ENCODE measurements at regions not wholly inside any gene's neighbourhood (a gene's known extent, or its start where the extent isn't known, plus 50 kb on each side); places are given as distances from the start of the nearest gene placed in this dataset.

DNA sequence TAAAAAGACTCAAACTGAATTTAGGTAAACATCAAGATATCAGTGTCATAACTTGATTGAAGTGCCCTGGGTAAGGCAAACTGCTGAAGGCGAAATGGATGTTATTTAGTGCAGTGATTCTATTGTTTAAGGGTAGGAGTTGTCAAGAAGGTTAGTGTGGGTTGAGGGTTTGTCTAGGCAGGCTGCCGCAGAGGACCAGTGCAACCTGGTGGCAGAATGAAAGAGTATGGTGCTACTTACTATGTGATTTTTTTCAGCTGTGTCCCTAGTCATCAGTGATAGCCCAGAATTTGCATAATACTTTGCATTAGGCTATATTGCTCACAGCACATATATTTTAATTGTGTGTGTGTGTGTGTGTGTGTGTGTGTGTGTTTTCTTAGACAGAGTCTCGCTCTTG lies 1127.0 kb downstream of the GALC start:
- Mint-ChIP-seq H3K36me3 (ENCODE audit: insufficient read depth) (no peaks in the 10 kb centered on the region), H3K4me3 (ENCODE audit: low read depth) (no peak overlapping the region), H3K9me3 (ENCODE audit: low read depth) (peaks cover 3% of the 10 kb centered on the region), H3K27me3 (no peaks in the 10 kb centered on the region), H3K4me1 (ENCODE audit: low read depth) (peaks cover 2% of the 10 kb centered on the region), H3K27ac (no peak overlapping the region)
- DNase-seq (ENCODE audit: low spot score, unreplicated experiment), result no peak
- TF ChIP-seq, protein P1, sequence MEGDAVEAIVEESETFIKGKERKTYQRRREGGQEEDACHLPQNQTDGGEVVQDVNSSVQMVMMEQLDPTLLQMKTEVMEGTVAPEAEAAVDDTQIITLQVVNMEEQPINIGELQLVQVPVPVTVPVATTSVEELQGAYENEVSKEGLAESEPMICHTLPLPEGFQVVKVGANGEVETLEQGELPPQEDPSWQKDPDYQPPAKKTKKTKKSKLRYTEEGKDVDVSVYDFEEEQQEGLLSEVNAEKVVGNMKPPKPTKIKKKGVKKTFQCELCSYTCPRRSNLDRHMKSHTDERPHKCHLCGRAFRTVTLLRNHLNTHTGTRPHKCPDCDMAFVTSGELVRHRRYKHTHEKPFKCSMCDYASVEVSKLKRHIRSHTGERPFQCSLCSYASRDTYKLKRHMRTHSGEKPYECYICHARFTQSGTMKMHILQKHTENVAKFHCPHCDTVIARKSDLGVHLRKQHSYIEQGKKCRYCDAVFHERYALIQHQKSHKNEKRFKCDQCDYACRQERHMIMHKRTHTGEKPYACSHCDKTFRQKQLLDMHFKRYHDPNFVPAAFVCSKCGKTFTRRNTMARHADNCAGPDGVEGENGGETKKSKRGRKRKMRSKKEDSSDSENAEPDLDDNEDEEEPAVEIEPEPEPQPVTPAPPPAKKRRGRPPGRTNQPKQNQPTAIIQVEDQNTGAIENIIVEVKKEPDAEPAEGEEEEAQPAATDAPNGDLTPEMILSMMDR (IDR thresholded peaks at IDR 0.05; ENCODE audit: unreplicated experiment), result no peak

DNA sequence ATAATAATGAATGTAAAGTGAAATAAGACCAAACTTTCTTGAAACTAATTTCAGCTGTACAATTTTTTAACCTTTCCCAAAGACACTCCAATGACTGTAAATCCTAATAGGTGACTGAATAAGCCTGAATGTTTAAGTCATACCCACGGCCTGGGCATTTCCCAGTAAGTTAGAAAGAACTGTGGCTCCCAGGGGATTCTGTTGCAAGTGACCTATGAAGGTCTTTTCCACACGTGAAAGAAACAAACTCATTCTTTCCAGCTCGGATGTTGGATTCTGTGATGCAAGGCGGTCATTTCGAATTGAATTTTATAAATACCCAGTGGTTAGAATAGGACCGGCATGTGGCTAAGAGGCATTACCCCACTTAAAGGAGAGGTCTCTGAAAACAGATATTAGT lies 1134.4 kb downstream of the GALC start:
- Mint-ChIP-seq H3K27ac (no peak overlapping the region), H3K4me1 (ENCODE audit: low read depth) (peaks cover 7% of the 10 kb centered on the region), H3K27me3 (no peaks in the 10 kb centered on the region), H3K36me3 (ENCODE audit: insufficient read depth) (no peaks in the 10 kb centered on the region), H3K4me3 (ENCODE audit: low read depth) (no peak overlapping the region), H3K9me3 (ENCODE audit: low read depth) (no peaks in the 10 kb centered on the region)
- TF ChIP-seq, protein P1 (IDR thresholded peaks at IDR 0.05; ENCODE audit: unreplicated experiment), result no peak
- DNase-seq (ENCODE audit: low spot score, unreplicated experiment), result no peak

DNA sequence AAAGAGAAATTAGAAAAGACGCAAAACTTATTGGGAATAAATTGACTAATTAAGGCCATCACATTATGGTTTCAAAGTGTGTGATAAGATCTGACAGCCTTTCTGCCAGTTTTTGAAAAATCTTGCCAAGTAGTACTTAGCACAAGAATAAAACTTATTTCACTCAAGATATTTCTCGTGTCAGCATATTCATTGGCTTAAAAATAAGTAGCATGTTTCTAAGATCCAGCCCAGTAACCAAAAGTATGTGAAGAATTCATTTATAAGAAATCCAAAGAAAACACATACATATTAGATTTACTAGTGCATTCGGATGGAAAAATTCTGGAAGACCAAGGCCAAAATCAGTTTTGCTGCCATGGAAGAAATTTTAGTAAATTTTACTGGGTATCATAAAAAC lies 1135.0 kb downstream of the GALC start:
- TF ChIP-seq, protein P1 (IDR thresholded peaks at IDR 0.05; ENCODE audit: unreplicated experiment), result no peak
- DNase-seq (ENCODE audit: low spot score, unreplicated experiment), result no peak
- Mint-ChIP-seq H3K27ac (no peak overlapping the region), H3K9me3 (ENCODE audit: low read depth) (no peaks in the 10 kb centered on the region), H3K4me1 (ENCODE audit: low read depth) (peaks cover 7% of the 10 kb centered on the region), H3K27me3 (no peaks in the 10 kb centered on the region), H3K4me3 (ENCODE audit: low read depth) (no peak overlapping the region), H3K36me3 (ENCODE audit: insufficient read depth) (no peaks in the 10 kb centered on the region)

DNA sequence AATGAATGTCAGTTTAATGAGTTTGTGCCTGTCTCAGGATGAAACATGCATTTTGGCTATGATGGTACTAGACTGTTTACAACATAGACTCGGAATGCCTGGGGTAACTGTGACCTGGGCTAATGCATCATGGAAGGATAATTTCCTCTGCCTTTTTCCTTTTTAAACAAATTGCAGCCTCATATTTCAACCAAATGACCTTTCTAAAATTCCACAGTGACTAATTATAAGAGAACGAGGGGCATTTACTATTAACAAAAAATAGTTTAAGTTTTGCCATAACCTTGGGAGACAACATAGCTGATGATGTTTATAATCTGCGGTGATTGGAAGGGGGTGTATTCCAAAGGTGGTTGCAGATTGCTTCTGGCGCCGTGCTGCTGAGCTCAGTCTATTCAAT lies 1140.5 kb downstream of the GALC start:
- Mint-ChIP-seq H3K4me1 (ENCODE audit: low read depth) (no peaks in the 10 kb centered on the region), H3K27me3 (no peaks in the 10 kb centered on the region), H3K36me3 (ENCODE audit: insufficient read depth) (no peaks in the 10 kb centered on the region), H3K4me3 (ENCODE audit: low read depth) (no peak overlapping the region), H3K27ac (no peak overlapping the region), H3K9me3 (ENCODE audit: low read depth) (no peaks in the 10 kb centered on the region)
- DNase-seq (ENCODE audit: low spot score, unreplicated experiment), result no peak
- TF ChIP-seq, protein P1 (IDR thresholded peaks at IDR 0.05; ENCODE audit: unreplicated experiment), result no peak

DNA sequence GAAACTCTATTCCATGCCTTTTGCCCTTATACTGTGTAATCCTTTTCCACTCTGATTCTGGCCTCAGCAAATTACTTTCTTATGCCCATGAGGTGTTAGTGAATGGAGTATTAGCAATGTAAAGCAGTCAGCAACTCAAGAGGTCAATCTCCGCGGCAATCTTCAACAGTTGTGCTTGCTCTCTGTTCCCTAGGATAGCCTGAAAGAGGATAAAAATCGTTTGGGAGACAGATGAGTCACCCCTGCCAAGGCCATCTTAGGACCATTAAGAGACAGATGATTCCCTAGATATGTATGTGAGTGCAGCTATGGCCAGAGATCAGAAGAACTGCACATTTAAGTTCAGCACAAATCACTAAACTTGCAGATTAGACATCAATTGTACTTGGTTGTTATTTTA lies 1145.8 kb downstream of the GALC start:
- H3K4me3 Mint-ChIP-seq (ENCODE audit: low read depth), result no peak overlapping the region
- H3K36me3 Mint-ChIP-seq (ENCODE audit: insufficient read depth), result no peaks in the 10 kb centered on the region
- no peak overlapping the region for H3K27ac Mint-ChIP-seq
- DNase-seq (ENCODE audit: low spot score, unreplicated experiment), result no peak
- no peaks in the 10 kb centered on the region for H3K27me3 Mint-ChIP-seq
- H3K9me3 Mint-ChIP-seq (ENCODE audit: low read depth), result no peaks in the 10 kb centered on the region
- TF ChIP-seq, protein P1 (IDR thresholded peaks at IDR 0.05; ENCODE audit: unreplicated experiment), result no peak
- H3K4me1 Mint-ChIP-seq (ENCODE audit: low read depth), result peaks cover 8% of the 10 kb centered on the region
